ENCODE measurements at regions not wholly inside any gene's neighbourhood (a gene's known extent, or its start where the extent isn't known, plus 50 kb on each side); places are given as distances from the start of the nearest gene placed in this dataset.

GRCh38 chr13:33472446-33472845 is 186.9 kb upstream of the STARD13 start:
- peaks cover 14 to 17% of the 10 kb centered on the region in 2 experiments for H3K9me3 Mint-ChIP-seq
- H2BK20ac ChIP-seq (ENCODE audit: low read depth, low read length, poor library complexity, severe bottlenecking), result no peak overlapping the region
- no peak overlapping the region for H2AK5ac ChIP-seq (ENCODE audit: insufficient read length, low read length)
- H3K79me1 ChIP-seq (ENCODE audit: insufficient read depth, low read depth, low read length, poor library complexity, severe bottlenecking), result no peaks in the 10 kb centered on the region
- DNase-seq, result no peak
- no peaks in the 10 kb centered on the region for H3K4me1 ChIP-seq (ENCODE audit: insufficient read depth, low read length)
- H3K27me3 ChIP-seq (ENCODE audit: insufficient read depth, low read length), result no peaks in the 10 kb centered on the region
- no peak overlapping the region for H4K8ac ChIP-seq (replicated peaks; ENCODE audit: insufficient read length, low read depth, low read length)
- no CpG with 5 or more reads among the region's 3 CpGs for WGBS (ENCODE audit: extremely low coverage, insufficient read length, low lambda C conversion rate)
- peaks cover 5 to 27% (median 14%) of the 10 kb centered on the region in 3 experiments for H3K36me3 Mint-ChIP-seq (ENCODE audit: insufficient read depth in 1 of 3, low read depth in 3 of 3)
- no peaks in the 10 kb centered on the region for H3K27me3 Mint-ChIP-seq (ENCODE audit: low read depth)
- H3K18ac ChIP-seq (ENCODE audit: insufficient read length, low read depth, low read length), result no peak overlapping the region
- no peak overlapping the region for H3K14ac ChIP-seq (ENCODE audit: insufficient read depth, low read length)
- H3K4me3 Mint-ChIP-seq, result no peak overlapping the region
- no peak overlapping the region for H2BK15ac ChIP-seq (ENCODE audit: low read depth, low read length)
- H4K20me1 ChIP-seq (ENCODE audit: control insufficient read depth, insufficient read depth, insufficient read length), result no peaks in the 10 kb centered on the region
- H3K27ac Mint-ChIP-seq, result 0 out of 7 replicates have a peak overlapping the region, but pooled peaks of 1 of the 3 experiments have one; percentile 72
- H3K4me1 Mint-ChIP-seq, result peaks cover 12 to 13% of the 10 kb centered on the region in 2 experiments
- H4K5ac ChIP-seq (ENCODE audit: insufficient read length, low read depth, low read length), result no peak overlapping the region
- H3K27ac ChIP-seq (ENCODE audit: insufficient read length, low read depth, low read length), result no peak overlapping the region
- no peak overlapping the region for H2BK5ac ChIP-seq (ENCODE audit: insufficient read length, low read length)
- H3K23ac ChIP-seq (ENCODE audit: insufficient read length, low read depth, low read length), result no peak overlapping the region
- H4K91ac ChIP-seq (ENCODE audit: insufficient read length, low read depth, low read length), result no peak overlapping the region
- H2BK12ac ChIP-seq (ENCODE audit: insufficient read length, low read depth, low read length), result no peak overlapping the region
- H3T11ph ChIP-seq (ENCODE audit: low read length), result no peak overlapping the region
- H3K56ac ChIP-seq (ENCODE audit: insufficient read length, low read depth, low read length), result no peak overlapping the region
- H3K4me2 ChIP-seq (ENCODE audit: insufficient read depth, insufficient read length, low read length), result no peak overlapping the region
- H2BK120ac ChIP-seq (ENCODE audit: low read depth, low read length, poor library complexity, severe bottlenecking), result no peak overlapping the region
- TF ChIP-seq CTCF (conservative IDR thresholded peaks at IDR 0.05), result no peak
- no peaks in the 10 kb centered on the region for H3K23me2 ChIP-seq (ENCODE audit: insufficient read length, low read depth, low read length, poor library complexity, severe bottlenecking)
- no peak overlapping the region for H3K4ac ChIP-seq (ENCODE audit: low read depth, low read length)
- H2AFZ ChIP-seq (ENCODE audit: low read length), result no peak overlapping the region
- no peaks in the 10 kb centered on the region for H3K79me2 ChIP-seq (ENCODE audit: insufficient read depth, low read length)
- no peak overlapping the region for H3K9ac ChIP-seq (ENCODE audit: extremely low read depth, insufficient read length, low read length)
- H3K9me3 ChIP-seq (ENCODE audit: control insufficient read depth, low read depth, low read length), result peaks cover 11% of the 10 kb centered on the region
